H1 (cell line): ENCODE measurements at regions not wholly inside any gene's neighbourhood (a gene's known extent, or its start where the extent isn't known, plus 50 kb on each side); places are given as distances from the start of the nearest gene placed in this dataset.

ENCODE experiments used
- CTCF ChIA-PET: fragments of 300-600 bp; sonication (Branson Sonifier 250); formaldehyde crosslinking; loops from one replicate; lab custom pipeline; 2021; ENCODE audit not compliant: partially characterized antibody; lab: Charles Lee
- POLR2A ChIA-PET: fragments of 300-600 bp; sonication (Branson Sonifier 250); formaldehyde crosslinking; loops from one replicate; lab custom pipeline; 2021; ENCODE audit warnings: inconsistent platforms; ENCODE audit not compliant: partially characterized antibody; lab: Charles Lee
- DNase-seq, 2 experiments: peaks; one replicate each; pipeline versions ENCODE4 v3.0.0 to v3.0.0-alpha.2; 2010 to 2022; ENCODE audit warnings: low spot score in 2 of 2, low read depth in 1 of 2, mixed read lengths in 1 of 2
- FAIRE-seq: peaks from 2 replicates; lab custom pipeline; 2011; peaks lifted over from hg19 to GRCh38; lab: Jason Lieb, UNC
- H2AFZ ChIP-seq: 2 replicates; pipeline ENCODE4 v1.8.1; 2012; ENCODE audit warnings: low read length, inconsistent platforms
- H2AK5ac ChIP-seq: 2 replicates; pipeline ENCODE4 v1.6.1; 2013; ENCODE audit warnings: low read depth, low read length
- H2BK120ac ChIP-seq: replicated peaks from 2 replicates; pipeline ENCODE3; 2013; ENCODE audit warnings: low read depth, low read length, inconsistent platforms
- H2BK12ac ChIP-seq: 2 replicates; pipeline ENCODE4 v1.6.1; 2013; ENCODE audit warnings: low read depth, low read length
- H2BK15ac ChIP-seq: 2 replicates; pipeline ENCODE4 v1.6.1; 2013; ENCODE audit warnings: low read length
- H2BK20ac ChIP-seq: 2 replicates; pipeline ENCODE4 v1.6.1; 2013; ENCODE audit warnings: low read length
- H2BK5ac ChIP-seq: 2 replicates; pipeline ENCODE4 v1.6.1; 2013; ENCODE audit warnings: low read depth, low read length
- H3K14ac ChIP-seq: 2 replicates; pipeline ENCODE4 v1.6.1; 2013; ENCODE audit warnings: inconsistent platforms; ENCODE audit not compliant: insufficient read length
- H3K18ac ChIP-seq: 2 replicates; pipeline ENCODE4 v1.6.1; 2013; ENCODE audit warnings: low read length; ENCODE audit errors: extremely low read depth
- H3K23ac ChIP-seq: 2 replicates; pipeline ENCODE4 v1.6.1; 2013; ENCODE audit warnings: inconsistent platforms; ENCODE audit not compliant: insufficient read length
- H3K23me2 ChIP-seq: 2 replicates; pipeline ENCODE4 v1.6.1; 2013; ENCODE audit warnings: low read depth, low read length
- H3K27ac ChIP-seq: 2 replicates; pipeline ENCODE4 v1.6.1; 2011; ENCODE audit warnings: low read depth, low read length, inconsistent platforms
- H3K27me3 ChIP-seq, 4 experiments: replicated peaks in 1 of 4; 1 replicate in 1 of 4; 2 replicates in 3 of 4; pipeline versions ENCODE4 v1.6.1 to v1.8.1; 2011 to 2013; ENCODE audit warnings: low read length in 3 of 4, mild to moderate bottlenecking in 3 of 4, inconsistent platforms in 2 of 4, mixed read lengths in 2 of 4, moderate library complexity in 1 of 4; ENCODE audit not compliant: control insufficient read depth in 3 of 4, insufficient read depth in 3 of 4; ENCODE audit errors: extremely low read depth in 1 of 4
- H3K36me3 ChIP-seq, 4 experiments: 2 replicates each; pipeline versions ENCODE4 v1.6.1 to v1.8.1; 2011 to 2013; ENCODE audit warnings: mild to moderate bottlenecking in 4 of 4, low read length in 3 of 4, moderate library complexity in 2 of 4, control low read depth in 1 of 4, inconsistent platforms in 1 of 4; ENCODE audit not compliant: insufficient read depth in 4 of 4, control insufficient read depth in 2 of 4
- H3K4ac ChIP-seq: replicated peaks from 2 replicates; pipeline ENCODE3; 2013; ENCODE audit warnings: low read length, low read depth, mixed read lengths, inconsistent platforms; ENCODE audit not compliant: insufficient read length
- H3K4me1 ChIP-seq, 4 experiments: replicated peaks in 1 of 4; 1 replicate in 1 of 4; 2 replicates in 3 of 4; pipeline versions ENCODE4 v1.6.1 to v1.8.1; 2011 to 2013; ENCODE audit warnings: low read length in 3 of 4, inconsistent platforms in 2 of 4, mixed read lengths in 1 of 4; ENCODE audit not compliant: insufficient read depth in 4 of 4, control insufficient read depth in 3 of 4
- H3K4me2 ChIP-seq, 2 experiments: 2 replicates each; pipeline versions ENCODE4 v1.6.1 to v1.8.1; 2011 to 2013; ENCODE audit warnings: low read depth in 2 of 2, low read length in 2 of 2, control low read depth in 1 of 2, inconsistent platforms in 1 of 2, mild to moderate bottlenecking in 1 of 2; ENCODE audit not compliant: insufficient read depth in 1 of 2
- H3K4me3 ChIP-seq, 4 experiments: fragments of 200-600, 300-600 bp in 1 of 4; sonication (generic), shearing (Covaris generic), sonication (Bioruptor Twin) in 1 of 4; 2 replicates each; pipeline versions ENCODE4 v1.5.1 to v1.8.1; 2011 to 2016; ENCODE audit warnings: low read length in 4 of 4, low read depth in 3 of 4, control low read depth in 2 of 4, inconsistent platforms in 2 of 4, mild to moderate bottlenecking in 2 of 4, mixed read lengths in 1 of 4, moderate library complexity in 1 of 4; ENCODE audit not compliant: insufficient read depth in 2 of 4; ENCODE audit errors: extremely low read depth in 1 of 4
- H3K56ac ChIP-seq: replicated peaks from 2 replicates; pipeline ENCODE3; 2013; ENCODE audit warnings: low read depth, mild to moderate bottlenecking, mixed read lengths, low read length, inconsistent platforms; ENCODE audit not compliant: insufficient read length
- H3K79me1 ChIP-seq: 2 replicates; pipeline ENCODE4 v1.6.1; 2013; ENCODE audit warnings: low read depth, low read length, control low read depth
- H3K79me2 ChIP-seq, 2 experiments: 2 replicates each; pipeline versions ENCODE4 v1.6.1 to v1.8.1; 2012 to 2013; ENCODE audit warnings: low read length in 2 of 2, mild to moderate bottlenecking in 2 of 2, inconsistent platforms in 1 of 2; ENCODE audit not compliant: insufficient read depth in 2 of 2, control insufficient read depth in 1 of 2
- H3K9ac ChIP-seq, 4 experiments: replicated peaks in 1 of 4; 1 replicate in 1 of 4; 2 replicates in 3 of 4; pipeline versions ENCODE4 v1.6.1 to v1.8.1; 2011 to 2013; ENCODE audit warnings: low read depth in 3 of 4, low read length in 3 of 4, control low read depth in 2 of 4, mild to moderate bottlenecking in 2 of 4, moderate library complexity in 2 of 4, inconsistent platforms in 1 of 4; ENCODE audit errors: extremely low read depth in 1 of 4
- H3K9me3 ChIP-seq, 2 experiments: 2 replicates each; pipeline versions ENCODE4 v1.6.1 to v1.8.1; 2012 to 2013; ENCODE audit warnings: mild to moderate bottlenecking in 2 of 2, moderate library complexity in 2 of 2, control low read depth in 1 of 2, inconsistent platforms in 1 of 2, low read depth in 1 of 2, low read length in 1 of 2, mixed read lengths in 1 of 2; ENCODE audit not compliant: insufficient read depth in 2 of 2
- H4K20me1 ChIP-seq, 2 experiments: replicated peaks in 1 of 2; 2 replicates each; pipeline versions ENCODE3 to v1.8.1; 2011 to 2013; ENCODE audit warnings: inconsistent platforms in 2 of 2, low read length in 2 of 2, mild to moderate bottlenecking in 1 of 2; ENCODE audit not compliant: insufficient read depth in 2 of 2, control insufficient read depth in 1 of 2
- H4K5ac ChIP-seq: 2 replicates; pipeline ENCODE4 v1.6.1; 2013; ENCODE audit warnings: low read length, low read depth, mixed read lengths, inconsistent platforms; ENCODE audit not compliant: insufficient read length
- H4K8ac ChIP-seq: 2 replicates; pipeline ENCODE4 v1.8.0; 2013; ENCODE audit warnings: mild to moderate bottlenecking, moderate library complexity, low read length, inconsistent platforms; ENCODE audit not compliant: insufficient read depth; ENCODE audit errors: extremely low read depth
- H4K91ac ChIP-seq: replicated peaks from 2 replicates; pipeline ENCODE3; 2013; ENCODE audit warnings: low read length, mixed read lengths, inconsistent platforms; ENCODE audit not compliant: insufficient read length
- CREB1 ChIP-seq: IDR thresholded peaks from 2 replicates; pipeline ENCODE4 v1.6.1; 2012; ENCODE audit warnings: inconsistent platforms
- NANOG ChIP-seq: IDR thresholded peaks from 2 replicates; pipeline ENCODE4 v1.6.1; 2011; ENCODE audit warnings: low read length, low read depth, mild to moderate bottlenecking, inconsistent platforms; ENCODE audit not compliant: insufficient read depth, poor library complexity, severe bottlenecking
- YY1 ChIP-seq: IDR thresholded peaks from 2 replicates; pipeline ENCODE4 v1.6.1; 2011; ENCODE audit warnings: low read depth, mild to moderate bottlenecking, low read length
- WGBS, 2 experiments: shearing (Covaris generic) in 1 of 2; methylation state at CpG; one replicate each; pipeline versions ENCODE4 v1.1.6 to v1.1.7; 2013 to 2015; ENCODE audit warnings: low lambda C conversion rate in 2 of 2, mixed read lengths in 2 of 2, inconsistent platforms in 1 of 2, low coverage in 1 of 2, missing lambda C conversion rate in 1 of 2; ENCODE audit not compliant: insufficient replicate concordance in 2 of 2, insufficient coverage in 1 of 2, insufficient read length in 1 of 2; ENCODE audit errors: extremely low coverage in 1 of 2, missing lambda C conversion rate in 1 of 2; 5-methylcytosine and 5-hydroxymethylcytosine counted together

GRCh38 chr10:27382176-27382575, 121.9 kb upstream of the RAB18 start:
- no peak overlapping the region for H2BK120ac ChIP-seq
- TF ChIP-seq CREB1 (no peak), YY1 (no peak), NANOG (no peak)
- no peaks in the 10 kb centered on the region for H3K23me2 ChIP-seq
- POLR2A ChIA-PET, result no interaction called here
- no peak overlapping the region for H3K27ac ChIP-seq
- no peak overlapping the region for H2BK20ac ChIP-seq
- H3K56ac ChIP-seq, result no peak overlapping the region
- H3K79me1 ChIP-seq, result no peaks in the 10 kb centered on the region
- CTCF ChIA-PET, result no interaction called here
- H4K8ac ChIP-seq, result no peak overlapping the region
- no peak overlapping the region for H4K91ac ChIP-seq
- no peaks in the 10 kb centered on the region for H3K36me3 ChIP-seq
- no peaks in the 10 kb centered on the region for H3K27me3 ChIP-seq
- no peak overlapping the region for H3K9ac ChIP-seq
- no peak overlapping the region for H3K4me3 ChIP-seq
- no peak for DNase-seq
- no peak for FAIRE-seq
- H3K4ac ChIP-seq, result no peak overlapping the region
- no peak overlapping the region for H3K18ac ChIP-seq
- H3K4me2 ChIP-seq, result no peak overlapping the region
- H2BK15ac ChIP-seq, result no peak overlapping the region
- no peak overlapping the region for H3K23ac ChIP-seq
- H3K14ac ChIP-seq, result no peak overlapping the region
- H3K4me1 ChIP-seq, result no peaks in the 10 kb centered on the region
- H4K5ac ChIP-seq, result no peak overlapping the region
- 86% methylated on average over 3 of the region's 3 CpGs; no CpG with 5 or more reads in 1 of the 2 experiments for WGBS, 2 experiments
- H2BK12ac ChIP-seq, result no peak overlapping the region
- no peak overlapping the region for H2BK5ac ChIP-seq
- H3K9me3 ChIP-seq, result no peaks in the 10 kb centered on the region
- H3K79me2 ChIP-seq, result no peaks in the 10 kb centered on the region
- no peaks in the 10 kb centered on the region for H4K20me1 ChIP-seq
- no peak overlapping the region for H2AFZ ChIP-seq
- no peak overlapping the region for H2AK5ac ChIP-seq
